LNCaP clone FGC (cell line): ENCODE measurements at regions not wholly inside any gene's neighbourhood (a gene's known extent, or its start where the extent isn't known, plus 50 kb on each side); places are given as distances from the start of the nearest gene placed in this dataset.
"Not testable (repeated sequence)": the region's sequence is repeated elsewhere in the genome, so short reads cannot be mapped to it uniquely, and the experiment has no call there.

Experiments used
- DNase-seq: peaks from one replicate; pipeline ENCODE4 v3.0.0-alpha.2; 2011; ENCODE audit warnings: low read depth
- H3K4me3 ChIP-seq: 2 replicates; pipeline ENCODE4 v1.5.1; 2011; ENCODE audit warnings: mild to moderate bottlenecking, low read depth, low read length, control low read depth
- CTCF ChIP-seq: IDR thresholded peaks from 2 replicates; pipeline ENCODE4 v1.5.1; 2012; ENCODE audit warnings: mild to moderate bottlenecking; ENCODE audit not compliant: control insufficient read depth, insufficient read depth; ENCODE audit errors: extremely low read depth

- TF ChIP-seq CTCF, result no peak
- DNase-seq, result no peak
- no peak overlapping the region for H3K4me3 ChIP-seq
Measured at GRCh38 chr14:43413084-43413483, 1094.0 kb downstream of the FSCB start.

GRCh38 chr14:43411841-43412240 is 1095.2 kb downstream of the FSCB start:
- DNase-seq, result peak; percentile 13
- no peak for TF ChIP-seq CTCF
- H3K4me3 ChIP-seq, result no peak overlapping the region

- H3K4me3 ChIP-seq, result no peak overlapping the region
- DNase-seq, result no peak
- no peak for TF ChIP-seq CTCF
Measured at GRCh38 chr14:43410631-43411030, 1096.5 kb downstream of the FSCB start.

GRCh38 chr14:43408472-43408871 is 1098.6 kb downstream of the FSCB start:
- no peak for DNase-seq
- TF ChIP-seq CTCF, result no peak
- H3K4me3 ChIP-seq, result no peak overlapping the region

GRCh38 chr14:43407706-43408105 is 1099.4 kb downstream of the FSCB start:
- H3K4me3 ChIP-seq, result no peak overlapping the region
- DNase-seq, result no peak
- no peak for TF ChIP-seq CTCF

GRCh38 chr14:43406931-43407330 is 1100.2 kb downstream of the FSCB start:
- no peak for DNase-seq
- no peak overlapping the region for H3K4me3 ChIP-seq
- TF ChIP-seq CTCF, result no peak

GRCh38 chr14:43399289-43399688 is 1107.8 kb downstream of the FSCB start:
- no peak for TF ChIP-seq CTCF
- peak; percentile 65 for DNase-seq
- no peak overlapping the region for H3K4me3 ChIP-seq

- DNase-seq, H3K4me3 ChIP-seq: not testable (repeated sequence)
Measured at GRCh38 chr14:43370565-43370896, 1136.6 kb downstream of the FSCB start.
